Lower leg skin (tissue), 4 donors: ENCODE measurements at regions not wholly inside any gene's neighbourhood (a gene's known extent, or its start where the extent isn't known, plus 50 kb on each side); places are given as distances from the start of the nearest gene placed in this dataset.

Experiments used
- DNase-seq, 2 donors: peaks; one replicate each; pipeline ENCODE4 v3.0.0-alpha.2; 2019; ENCODE audit warnings: low spot score in 2 of 2
- H3K4me3 ChIP-seq: fragments of 200-600 bp; sonication (generic); 2 replicates; pipeline ENCODE4 v1.5.1; 2017; ENCODE audit warnings: mild to moderate bottlenecking, low read depth; ENCODE audit not compliant: poor library complexity, severe bottlenecking
- POLR2A ChIP-seq, 2 donors: fragments of 450-650 bp; IDR thresholded peaks; one replicate each; pipeline ENCODE4 v1.6.1; 2016 to 2017; ENCODE audit warnings: antibody characterized with exemption in 2 of 2, mild to moderate bottlenecking in 1 of 2, moderate library complexity in 1 of 2
- WGBS, 2 donors: methylation state at CpG; one replicate each; pipeline ENCODE4 v1.1.5; 2018; 5-methylcytosine and 5-hydroxymethylcytosine counted together
- intact Hi-C: fragments of 100-400 bp; cut with DNase I; formaldehyde crosslinking; loops from one replicate; pipeline ENCODE4 v1.15.0; 2023; ENCODE audit warnings: low total_unique reads
- TF ChIP-seq, protein P1 (sequence below), 3 donors: fragments of 450-650 bp; IDR thresholded peaks; one replicate each; pipeline ENCODE4 v1.5.1; 2016; ENCODE audit warnings: antibody characterized with exemption in 3 of 3, mild to moderate bottlenecking in 3 of 3, moderate library complexity in 2 of 3

DNA sequence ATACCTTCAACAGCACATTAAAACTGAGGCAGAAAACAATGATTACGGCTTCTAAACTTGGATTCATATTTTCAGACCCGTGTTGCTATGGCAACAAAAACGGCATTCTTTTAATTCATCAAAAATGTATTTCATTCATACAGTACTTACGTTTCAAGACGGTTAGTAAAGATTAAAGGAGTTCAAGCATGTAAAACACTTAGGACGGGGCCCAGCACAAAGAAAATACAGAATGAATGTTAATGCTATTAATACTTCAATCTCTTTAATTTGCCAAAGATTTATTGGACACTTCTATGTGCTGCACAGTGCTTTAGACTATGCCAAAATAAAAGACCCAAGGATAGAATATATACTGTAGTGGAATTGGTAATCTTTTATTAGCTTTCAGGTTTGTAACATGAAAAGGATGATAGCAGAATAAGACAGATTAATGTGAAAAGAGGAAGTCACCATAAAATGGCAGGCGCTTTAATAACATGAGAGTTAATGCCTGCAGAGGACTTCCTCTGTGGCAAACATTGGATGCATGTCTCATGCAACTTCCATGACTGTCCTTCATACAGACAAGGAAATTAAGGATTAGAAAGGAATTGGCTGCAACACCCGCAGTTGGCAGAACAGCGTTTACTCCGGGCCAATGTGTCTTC, 201.6 kb upstream of the KLF6 start:
- TF ChIP-seq, protein P1, sequence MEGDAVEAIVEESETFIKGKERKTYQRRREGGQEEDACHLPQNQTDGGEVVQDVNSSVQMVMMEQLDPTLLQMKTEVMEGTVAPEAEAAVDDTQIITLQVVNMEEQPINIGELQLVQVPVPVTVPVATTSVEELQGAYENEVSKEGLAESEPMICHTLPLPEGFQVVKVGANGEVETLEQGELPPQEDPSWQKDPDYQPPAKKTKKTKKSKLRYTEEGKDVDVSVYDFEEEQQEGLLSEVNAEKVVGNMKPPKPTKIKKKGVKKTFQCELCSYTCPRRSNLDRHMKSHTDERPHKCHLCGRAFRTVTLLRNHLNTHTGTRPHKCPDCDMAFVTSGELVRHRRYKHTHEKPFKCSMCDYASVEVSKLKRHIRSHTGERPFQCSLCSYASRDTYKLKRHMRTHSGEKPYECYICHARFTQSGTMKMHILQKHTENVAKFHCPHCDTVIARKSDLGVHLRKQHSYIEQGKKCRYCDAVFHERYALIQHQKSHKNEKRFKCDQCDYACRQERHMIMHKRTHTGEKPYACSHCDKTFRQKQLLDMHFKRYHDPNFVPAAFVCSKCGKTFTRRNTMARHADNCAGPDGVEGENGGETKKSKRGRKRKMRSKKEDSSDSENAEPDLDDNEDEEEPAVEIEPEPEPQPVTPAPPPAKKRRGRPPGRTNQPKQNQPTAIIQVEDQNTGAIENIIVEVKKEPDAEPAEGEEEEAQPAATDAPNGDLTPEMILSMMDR (IDR thresholded peaks at IDR 0.05), result no peak
- no peak for TF ChIP-seq POLR2A (IDR thresholded peaks at IDR 0.05)
- DNase-seq, result no peak
- intact Hi-C loops, result no loop called here
- H3K4me3 ChIP-seq, result no peak overlapping the region
- WGBS, 2 donors, result 57 to 64% methylated on average over 10 of the region's 10 CpGs

DNA sequence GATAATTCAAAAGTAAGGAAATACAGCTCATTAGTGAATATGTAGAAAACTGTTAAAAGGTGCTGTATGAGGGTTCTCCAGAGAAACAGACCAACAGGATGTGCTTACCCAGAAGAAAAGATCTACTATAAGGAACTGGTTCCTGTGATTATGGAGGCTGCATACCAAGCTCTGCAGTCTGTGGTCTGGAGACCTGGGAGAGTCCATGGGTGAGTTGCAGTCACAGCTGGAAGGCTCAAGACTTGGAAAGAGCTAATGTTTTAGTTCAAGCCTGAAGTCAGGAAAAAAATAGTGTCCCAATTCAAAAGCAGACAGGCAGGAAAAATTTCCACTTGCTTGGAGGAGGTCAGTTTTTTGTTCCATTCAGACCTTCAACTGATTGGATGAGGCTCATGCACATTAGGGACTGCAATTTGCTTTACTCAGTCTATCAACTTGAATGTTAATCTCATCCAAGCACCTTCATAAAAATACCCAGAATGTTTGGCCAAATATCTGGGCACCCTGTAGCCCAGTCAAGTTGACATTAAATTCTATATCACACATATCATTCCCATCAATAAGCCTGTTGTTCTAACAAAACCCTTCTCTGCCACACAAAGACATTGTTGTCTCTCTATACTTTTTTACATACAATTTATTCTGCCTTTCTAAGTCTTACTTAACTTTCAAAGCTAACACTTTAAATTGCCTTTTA, 197.9 kb upstream of the KLF6 start:
- no peak for DNase-seq
- TF ChIP-seq, protein P1 (IDR thresholded peaks at IDR 0.05), result no peak
- TF ChIP-seq POLR2A (IDR thresholded peaks at IDR 0.05), result no peak
- H3K4me3 ChIP-seq, result no peak overlapping the region
- intact Hi-C loops, result no loop called here

DNA sequence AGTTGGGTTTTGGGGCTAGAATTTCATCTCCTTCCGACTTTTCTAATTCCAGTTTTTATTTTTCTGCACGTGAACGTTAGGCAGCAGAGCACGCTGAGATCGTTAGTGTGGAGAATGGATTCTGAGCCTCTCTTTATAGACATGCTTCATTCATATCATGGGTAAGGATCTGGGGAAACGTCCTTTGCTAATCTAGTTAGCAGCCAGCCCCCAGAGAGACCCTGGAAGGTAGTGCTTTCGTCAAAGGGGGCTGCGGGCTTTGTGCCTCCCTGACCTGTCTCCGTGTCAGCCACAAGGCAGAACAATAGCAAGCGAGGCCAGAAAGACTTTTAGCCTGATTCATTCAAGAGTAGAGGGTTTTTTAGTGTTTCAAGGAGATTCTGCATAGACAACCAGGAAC, 196.3 kb upstream of the KLF6 start:
- no peak for TF ChIP-seq POLR2A (IDR thresholded peaks at IDR 0.05)
- TF ChIP-seq, protein P1 (IDR thresholded peaks at IDR 0.05), result no peak
- 87 to 89% methylated on average over 10 of the region's 10 CpGs for WGBS, 2 donors
- no peak overlapping the region for H3K4me3 ChIP-seq
- intact Hi-C loops, result no loop called here
- DNase-seq, result no peak

DNA sequence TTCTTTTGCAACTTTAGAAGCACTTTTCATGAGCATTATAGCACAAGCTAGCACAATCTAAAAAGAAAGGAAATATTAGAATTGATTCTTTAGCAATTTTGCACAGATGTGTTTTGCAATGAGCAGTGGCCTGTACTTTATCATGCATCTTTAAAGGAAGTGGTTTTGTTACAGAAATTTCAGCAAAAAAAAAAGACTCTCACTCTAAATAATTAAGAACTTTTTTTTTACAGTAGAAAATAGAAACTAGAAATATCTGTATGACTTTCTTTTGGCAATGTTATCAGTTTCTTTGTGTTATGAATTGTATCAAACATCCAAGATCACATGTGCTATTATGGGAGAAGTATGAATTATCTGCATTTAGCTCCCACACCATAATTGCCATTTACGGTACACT, 195.7 kb upstream of the KLF6 start:
- no peak overlapping the region for H3K4me3 ChIP-seq
- DNase-seq, result no peak
- intact Hi-C loops, result no loop called here
- 68 to 84% methylated on average over 1 of the region's 1 CpG for WGBS, 2 donors
- TF ChIP-seq, protein P1 (IDR thresholded peaks at IDR 0.05), result no peak
- no peak for TF ChIP-seq POLR2A (IDR thresholded peaks at IDR 0.05)

DNA sequence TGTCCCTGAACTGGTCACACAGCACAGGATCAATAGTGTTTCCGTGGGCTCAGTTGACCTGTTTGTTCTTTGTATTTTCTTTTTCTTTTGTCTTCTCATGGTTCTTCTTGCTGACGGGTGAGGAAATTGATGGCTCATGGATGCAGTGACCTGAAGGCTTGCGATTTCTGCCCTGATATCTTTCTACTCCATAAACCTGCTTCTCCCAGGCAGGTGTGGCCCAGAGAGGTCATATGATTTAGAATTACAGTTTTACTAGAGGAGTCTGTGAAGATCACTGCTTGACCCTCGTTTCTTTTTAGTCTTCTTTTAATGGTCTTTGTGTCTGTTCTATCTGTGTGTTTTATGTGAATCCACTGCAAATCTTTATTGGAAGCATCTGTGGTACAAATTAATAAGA, 195.1 kb upstream of the KLF6 start:
- 73 to 78% methylated on average over 4 of the region's 4 CpGs for WGBS, 2 donors
- TF ChIP-seq, protein P1 (IDR thresholded peaks at IDR 0.05), result no peak
- TF ChIP-seq POLR2A (IDR thresholded peaks at IDR 0.05), result no peak
- intact Hi-C loops, result no loop called here
- H3K4me3 ChIP-seq, result no peak overlapping the region
- no peak for DNase-seq
